HG02798 (cell line): ENCODE measurements at regions not wholly inside any gene's neighbourhood (a gene's known extent, or its start where the extent isn't known, plus 50 kb on each side); places are given as distances from the start of the nearest gene placed in this dataset.
A peak's percentile ranks its signal among the peaks of the same experiment; 100 is the strongest.
"Not testable (repeated sequence)": the region's sequence is repeated elsewhere in the genome, so short reads cannot be mapped to it uniquely, and the experiment has no call there.

Source experiments
- ATAC-seq: cut with Tn5 transposase; IDR thresholded peaks from one replicate; pipeline ENCODE4 v1.9.1; 2021; ENCODE audit warnings: mild to moderate bottlenecking; ENCODE audit not compliant: unreplicated experiment, poor library complexity

- ATAC-seq = not testable (repeated sequence)
Measured at GRCh38 chr9:62874213-62874612, 1684.4 kb downstream of the SPATA31A7 start.

- not testable (repeated sequence) for ATAC-seq
Measured at GRCh38 chr9:62874745-62875599, 1685.1 kb downstream of the SPATA31A7 start.

- ATAC-seq = not testable (repeated sequence)
Measured at GRCh38 chr9:62877552-62877951, 1687.7 kb downstream of the SPATA31A7 start.

GRCh38 chr9:62877987-62878386 lies 1688.2 kb downstream of the SPATA31A7 start:
- ATAC-seq = not testable (repeated sequence)

- ATAC-seq = not testable (repeated sequence)
Measured at GRCh38 chr9:62880453-62880852, 1690.6 kb downstream of the SPATA31A7 start.

GRCh38 chr9:62880971-62881370 lies 1691.1 kb downstream of the SPATA31A7 start:
- ATAC-seq = not testable (repeated sequence)

GRCh38 chr9:62881811-62882210 lies 1692.0 kb downstream of the SPATA31A7 start:
- not testable (repeated sequence) for ATAC-seq

- ATAC-seq = not testable (repeated sequence)
Measured at GRCh38 chr9:62882717-62883116, 1692.9 kb downstream of the SPATA31A7 start.

GRCh38 chr9:62896692-62897091 lies 1706.9 kb downstream of the SPATA31A7 start:
- not testable (repeated sequence) for ATAC-seq

GRCh38 chr9:62897411-62898225 lies 1707.8 kb downstream of the SPATA31A7 start:
- ATAC-seq = not testable (repeated sequence)

GRCh38 chr9:62899666-62900065 lies 1709.8 kb downstream of the SPATA31A7 start:
- not testable (repeated sequence) for ATAC-seq

GRCh38 chr9:62904061-62904460 lies 1714.2 kb downstream of the SPATA31A7 start:
- ATAC-seq = not testable (repeated sequence)

- ATAC-seq = not testable (repeated sequence)
Measured at GRCh38 chr9:62905722-62906121, 1715.9 kb downstream of the SPATA31A7 start.

- ATAC-seq = not testable (repeated sequence)
Measured at GRCh38 chr9:62907866-62908265, 1718.0 kb downstream of the SPATA31A7 start.

- ATAC-seq = not testable (repeated sequence)
Measured at GRCh38 chr9:62908271-62908670, 1718.4 kb downstream of the SPATA31A7 start.

GRCh38 chr9:62909447-62909846 lies 1719.6 kb downstream of the SPATA31A7 start:
- not testable (repeated sequence) for ATAC-seq

GRCh38 chr9:62912278-62912677 lies 1722.4 kb downstream of the SPATA31A7 start:
- not testable (repeated sequence) for ATAC-seq

- ATAC-seq = not testable (repeated sequence)
Measured at GRCh38 chr9:62915168-62915567, 1725.3 kb downstream of the SPATA31A7 start.

- ATAC-seq = peak; percentile 100
Measured at GRCh38 chr9:62915661-62916060, 1725.8 kb downstream of the SPATA31A7 start.

GRCh38 chr9:62918648-62919385 lies 1729.0 kb downstream of the SPATA31A7 start:
- ATAC-seq = not testable (repeated sequence)
